Prostate gland (tissue), 2 donors: ENCODE measurements at regions not wholly inside any gene's neighbourhood (a gene's known extent, or its start where the extent isn't known, plus 50 kb on each side); places are given as distances from the start of the nearest gene placed in this dataset.

ENCODE experiments used
- CTCF ChIP-seq, 4 experiments: fragments of 200-600 bp in 2 of 4; fragments of 450-650 bp in 2 of 4; sonication (generic) in 2 of 4; IDR thresholded peaks; 1 replicate in 3 of 4; 2 replicates in 1 of 4; pipeline ENCODE4 v1.5.1; 2016 to 2019; ENCODE audit warnings: antibody characterized with exemption in 4 of 4, mild to moderate bottlenecking in 2 of 4, moderate library complexity in 2 of 4
- POLR2A ChIP-seq: fragments of 450-650 bp; IDR thresholded peaks from one replicate; pipeline ENCODE4 v1.6.1; 2016; ENCODE audit warnings: antibody characterized with exemption, mild to moderate bottlenecking
- POLR2AphosphoS5 ChIP-seq: sonication (generic); formaldehyde crosslinking; IDR thresholded peaks from one replicate; pipeline ENCODE4 v1.6.1; 2017; ENCODE audit warnings: antibody characterized with exemption

GRCh38 chr3:35012214-35012613 is 627.1 kb upstream of the ARPP21 start:
- TF ChIP-seq CTCF (IDR thresholded peaks at IDR 0.05) (no peak), POLR2A (no peak), POLR2AphosphoS5 (no peak)
